Parathyroid adenoma (tissue), 2 donors: ENCODE measurements at regions not wholly inside any gene's neighbourhood (a gene's known extent, or its start where the extent isn't known, plus 50 kb on each side); places are given as distances from the start of the nearest gene placed in this dataset.

Experiments
- H2AFZ ChIP-seq: fragments of 300-600 bp; sonication (generic); one replicate; pipeline ENCODE4 v1.7.0; 2017; ENCODE audit warnings: antibody characterized with exemption, mild to moderate bottlenecking
- H3K27ac ChIP-seq: fragments of 300-600 bp; sonication (generic); one replicate; pipeline ENCODE4 v1.7.0; 2017
- H3K27me3 ChIP-seq: fragments of 300-600 bp; sonication (generic); one replicate; pipeline ENCODE4 v1.7.0; 2017; ENCODE audit warnings: low read length; ENCODE audit not compliant: control insufficient read depth, insufficient read depth
- H3K36me3 ChIP-seq: fragments of 300-600 bp; sonication (generic); one replicate; pipeline ENCODE4 v1.7.0; 2017; ENCODE audit warnings: low read length; ENCODE audit not compliant: control insufficient read depth, insufficient read depth
- H3K4me1 ChIP-seq: fragments of 300-600 bp; sonication (generic); one replicate; pipeline ENCODE4 v1.7.0; 2017; ENCODE audit warnings: control low read depth
- H3K4me2 ChIP-seq: fragments of 300-600 bp; sonication (generic); one replicate; pipeline ENCODE4 v1.7.0; 2017; ENCODE audit warnings: low read length
- H3K4me3 ChIP-seq: fragments of 300-600 bp; sonication (generic); one replicate; pipeline ENCODE4 v1.7.0; 2017; ENCODE audit warnings: low read depth, low read length
- H3K79me2 ChIP-seq: fragments of 300-600 bp; sonication (generic); one replicate; pipeline ENCODE4 v1.7.0; 2017; ENCODE audit warnings: control low read depth
- H3K9ac ChIP-seq: fragments of 300-600 bp; sonication (generic); one replicate; pipeline ENCODE4 v1.7.0; 2017; ENCODE audit warnings: mild to moderate bottlenecking
- H3K9me3 ChIP-seq: fragments of 300-600 bp; sonication (generic); one replicate; pipeline ENCODE4 v1.7.0; 2017; ENCODE audit warnings: low read length; ENCODE audit not compliant: control insufficient read depth
- TF ChIP-seq, protein P1 (sequence below): fragments of 300-600 bp; sonication (generic); IDR thresholded peaks from one replicate; pipeline ENCODE4 v1.7.0; 2017; ENCODE audit warnings: antibody characterized with exemption, mild to moderate bottlenecking
- donor health status: primary hyperparathyroidism.

DNA sequence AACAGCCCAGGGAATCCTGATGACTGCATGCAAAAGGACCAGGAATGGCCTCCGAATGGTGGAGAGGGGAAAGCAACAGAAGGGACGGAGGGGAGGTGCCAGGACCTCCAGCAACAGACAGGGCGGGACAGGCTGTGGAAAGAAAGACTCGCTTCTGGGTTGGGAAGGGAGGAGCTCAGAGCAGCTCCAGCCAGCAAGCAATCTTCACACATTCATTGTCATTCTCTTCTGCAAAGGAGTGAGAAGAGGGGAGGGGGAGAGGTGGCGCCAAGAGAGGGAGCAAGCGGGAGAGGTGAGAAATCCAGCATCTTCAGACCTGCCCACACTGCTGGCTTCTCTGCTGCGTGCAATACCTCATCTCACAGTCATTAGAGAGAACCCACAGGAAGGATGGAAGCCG is 509.0 kb downstream of the BUD13 start:
- Histone ChIP-seq H3K36me3 (no peaks in the 10 kb centered on the region), H3K9ac (no peak overlapping the region), H2AFZ (no peak overlapping the region), H3K4me3 (no peak overlapping the region), H3K27ac (no peak overlapping the region), H3K9me3 (no peaks in the 10 kb centered on the region), H3K27me3 (no peaks in the 10 kb centered on the region), H3K4me2 (no peak overlapping the region), H3K79me2 (no peaks in the 10 kb centered on the region), H3K4me1 (no peaks in the 10 kb centered on the region)
- TF ChIP-seq, protein P1, sequence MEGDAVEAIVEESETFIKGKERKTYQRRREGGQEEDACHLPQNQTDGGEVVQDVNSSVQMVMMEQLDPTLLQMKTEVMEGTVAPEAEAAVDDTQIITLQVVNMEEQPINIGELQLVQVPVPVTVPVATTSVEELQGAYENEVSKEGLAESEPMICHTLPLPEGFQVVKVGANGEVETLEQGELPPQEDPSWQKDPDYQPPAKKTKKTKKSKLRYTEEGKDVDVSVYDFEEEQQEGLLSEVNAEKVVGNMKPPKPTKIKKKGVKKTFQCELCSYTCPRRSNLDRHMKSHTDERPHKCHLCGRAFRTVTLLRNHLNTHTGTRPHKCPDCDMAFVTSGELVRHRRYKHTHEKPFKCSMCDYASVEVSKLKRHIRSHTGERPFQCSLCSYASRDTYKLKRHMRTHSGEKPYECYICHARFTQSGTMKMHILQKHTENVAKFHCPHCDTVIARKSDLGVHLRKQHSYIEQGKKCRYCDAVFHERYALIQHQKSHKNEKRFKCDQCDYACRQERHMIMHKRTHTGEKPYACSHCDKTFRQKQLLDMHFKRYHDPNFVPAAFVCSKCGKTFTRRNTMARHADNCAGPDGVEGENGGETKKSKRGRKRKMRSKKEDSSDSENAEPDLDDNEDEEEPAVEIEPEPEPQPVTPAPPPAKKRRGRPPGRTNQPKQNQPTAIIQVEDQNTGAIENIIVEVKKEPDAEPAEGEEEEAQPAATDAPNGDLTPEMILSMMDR, result no peak

DNA sequence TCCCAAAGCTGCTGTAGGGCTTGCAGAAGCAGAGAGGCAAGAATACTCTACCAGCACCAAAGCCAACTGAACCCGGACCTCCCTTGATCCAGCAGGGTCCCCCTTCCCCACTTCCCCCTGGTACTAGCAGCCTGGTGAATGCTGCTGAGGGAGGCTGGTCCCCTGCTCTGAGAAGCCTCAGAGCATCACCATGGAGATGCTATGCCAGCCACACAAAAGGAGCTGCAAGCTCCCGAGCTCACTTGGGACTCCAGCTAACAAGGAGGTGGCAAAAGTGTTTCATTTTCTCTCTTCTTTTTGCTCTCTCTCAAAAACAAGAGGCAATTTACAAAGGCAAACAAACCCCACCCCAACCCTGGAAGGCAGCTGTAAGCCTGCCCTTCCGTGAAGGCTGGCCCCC is 509.8 kb downstream of the BUD13 start:
- Histone ChIP-seq H3K27me3 (no peaks in the 10 kb centered on the region), H3K27ac (no peak overlapping the region), H3K9me3 (no peaks in the 10 kb centered on the region), H3K4me2 (no peak overlapping the region), H3K36me3 (no peaks in the 10 kb centered on the region), H3K4me1 (no peaks in the 10 kb centered on the region), H2AFZ (no peak overlapping the region), H3K9ac (no peak overlapping the region), H3K79me2 (no peaks in the 10 kb centered on the region), H3K4me3 (no peak overlapping the region)
- TF ChIP-seq, protein P1, result no peak

DNA sequence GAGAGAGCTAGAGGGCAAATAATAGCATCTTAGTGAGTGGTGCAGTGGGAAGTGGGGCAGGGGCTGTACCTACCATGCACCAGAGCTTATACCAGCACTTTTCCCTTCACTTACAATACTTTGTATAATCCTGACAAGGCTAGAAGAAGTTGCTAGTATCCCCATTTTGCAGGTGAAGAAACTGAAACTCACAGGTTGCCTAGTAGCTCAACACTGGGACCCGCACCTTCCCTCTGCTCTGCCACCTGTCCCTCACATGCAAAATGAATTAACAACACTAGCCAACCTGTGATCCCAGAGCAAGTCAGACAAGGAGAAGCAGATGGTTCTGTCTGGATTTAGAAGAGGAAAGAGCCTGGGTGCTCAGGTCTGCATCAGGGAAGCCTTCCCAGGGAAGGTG is 510.4 kb downstream of the BUD13 start:
- Histone ChIP-seq H3K4me2 (no peak overlapping the region), H3K79me2 (no peaks in the 10 kb centered on the region), H3K27me3 (no peaks in the 10 kb centered on the region), H3K9ac (no peak overlapping the region), H3K4me3 (no peak overlapping the region), H3K36me3 (no peaks in the 10 kb centered on the region), H3K9me3 (no peaks in the 10 kb centered on the region), H3K27ac (no peak overlapping the region), H2AFZ (no peak overlapping the region), H3K4me1 (no peaks in the 10 kb centered on the region)
- TF ChIP-seq, protein P1, result no peak

DNA sequence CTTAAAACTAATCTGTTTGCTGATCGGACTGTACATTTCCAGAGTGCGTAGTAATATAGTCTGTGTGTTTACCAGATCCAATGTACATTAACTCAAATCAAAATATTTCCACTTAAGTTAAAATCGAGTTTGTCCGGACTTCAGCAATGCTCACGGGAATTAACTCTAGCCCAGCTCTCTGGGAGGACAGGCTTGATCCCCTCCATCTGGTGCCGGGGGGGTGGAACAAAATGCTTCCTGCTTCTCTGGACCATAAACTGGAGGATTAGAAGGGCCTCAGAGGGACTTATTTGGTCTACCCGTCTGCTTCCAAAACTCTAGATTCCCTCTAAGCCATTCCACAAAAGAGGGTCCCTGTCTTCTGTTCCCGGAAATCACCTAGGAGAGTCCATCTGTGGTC is 511.2 kb downstream of the BUD13 start:
- no peaks in the 10 kb centered on the region for H3K4me1 ChIP-seq
- H3K9ac ChIP-seq, result no peak overlapping the region
- H3K4me3 ChIP-seq, result no peak overlapping the region
- H3K27ac ChIP-seq, result no peak overlapping the region
- H3K9me3 ChIP-seq, result no peaks in the 10 kb centered on the region
- TF ChIP-seq, protein P1, result no peak
- no peak overlapping the region for H2AFZ ChIP-seq
- H3K4me2 ChIP-seq, result no peak overlapping the region
- H3K79me2 ChIP-seq, result no peaks in the 10 kb centered on the region
- no peaks in the 10 kb centered on the region for H3K27me3 ChIP-seq
- no peaks in the 10 kb centered on the region for H3K36me3 ChIP-seq

DNA sequence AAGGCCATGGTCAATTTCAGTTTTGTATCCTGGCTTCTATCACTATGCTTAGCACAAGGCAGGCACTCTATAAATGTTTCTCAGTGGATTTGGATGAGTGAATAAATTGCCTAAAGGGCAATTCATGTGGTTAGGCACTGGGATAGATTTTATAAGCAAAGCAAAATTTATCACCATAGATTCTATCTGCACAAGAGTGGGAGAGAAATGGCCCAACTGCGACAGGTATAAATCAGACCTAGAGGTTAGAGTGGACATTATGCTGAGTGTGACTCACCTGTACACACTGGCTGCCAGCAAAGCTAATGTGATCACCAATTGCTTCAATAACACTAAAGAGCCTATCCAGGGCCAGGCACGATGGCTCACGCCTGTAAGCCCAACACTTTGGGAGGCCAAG is 514.0 kb downstream of the BUD13 start:
- no peaks in the 10 kb centered on the region for H3K4me1 ChIP-seq
- H2AFZ ChIP-seq, result no peak overlapping the region
- TF ChIP-seq, protein P1, result no peak
- H3K36me3 ChIP-seq, result no peaks in the 10 kb centered on the region
- H3K27me3 ChIP-seq, result no peaks in the 10 kb centered on the region
- H3K79me2 ChIP-seq, result no peaks in the 10 kb centered on the region
- no peak overlapping the region for H3K4me2 ChIP-seq
- H3K4me3 ChIP-seq, result no peak overlapping the region
- no peaks in the 10 kb centered on the region for H3K9me3 ChIP-seq
- no peak overlapping the region for H3K27ac ChIP-seq
- no peak overlapping the region for H3K9ac ChIP-seq
